GM12864 (cell line): ENCODE measurements at regions not wholly inside any gene's neighbourhood (a gene's known extent, or its start where the extent isn't known, plus 50 kb on each side); places are given as distances from the start of the nearest gene placed in this dataset.

Experiments used
- DNase-seq: peaks from one replicate; pipeline ENCODE4 v3.0.0-alpha.2; 2011; ENCODE audit warnings: low read depth
- H3K4me3 ChIP-seq: 2 replicates; pipeline ENCODE4 v1.5.1; 2011; ENCODE audit warnings: mild to moderate bottlenecking, low read depth, low read length, control low read depth
- CTCF ChIP-seq: IDR thresholded peaks from 2 replicates; pipeline ENCODE4 v1.5.1; 2011; ENCODE audit warnings: low read depth, mild to moderate bottlenecking, moderate library complexity, low read length, control low read depth, inconsistent platforms; ENCODE audit errors: missing control alignments

- no peak for TF ChIP-seq CTCF
- no peak for DNase-seq
- H3K4me3 ChIP-seq: no peak overlapping the region
Measured at GRCh38 chr2:173654896-173655265, 300.2 kb downstream of the CDCA7 start.

- H3K4me3 ChIP-seq: no peak overlapping the region
- no peak for DNase-seq
- TF ChIP-seq CTCF: no peak
Measured at GRCh38 chr2:173656086-173656485, 301.4 kb downstream of the CDCA7 start.

GRCh38 chr2:173657996-173658717 lies 303.5 kb downstream of the CDCA7 start:
- no peak overlapping the region for H3K4me3 ChIP-seq
- no peak for TF ChIP-seq CTCF
- DNase-seq: no peak

- H3K4me3 ChIP-seq: no peak overlapping the region
- DNase-seq: no peak
- TF ChIP-seq CTCF: no peak
Measured at GRCh38 chr2:173658946-173659371, 304.3 kb downstream of the CDCA7 start.

- DNase-seq: no peak
- TF ChIP-seq CTCF: no peak
- H3K4me3 ChIP-seq: no peak overlapping the region
Measured at GRCh38 chr2:173659509-173659908, 304.8 kb downstream of the CDCA7 start.

GRCh38 chr2:173661586-173661985 lies 303.6 kb downstream of the SP3 start:
- no peak for DNase-seq
- TF ChIP-seq CTCF: no peak
- no peak overlapping the region for H3K4me3 ChIP-seq

- no peak overlapping the region for H3K4me3 ChIP-seq
- no peak for DNase-seq
- TF ChIP-seq CTCF: no peak
Measured at GRCh38 chr2:173663353-173663752, 301.8 kb downstream of the SP3 start.
